NCI-H1105 (cell line): ENCODE measurements at regions not wholly inside any gene's neighbourhood (a gene's known extent, or its start where the extent isn't known, plus 50 kb on each side); places are given as distances from the start of the nearest gene placed in this dataset.
"Not testable (repeated sequence)": the region's sequence is repeated elsewhere in the genome, so short reads cannot be mapped to it uniquely, and the experiment has no call there.

ENCODE experiments used
- DNase-seq: peaks from one replicate; lab custom pipeline; 2025; lab: John Stamatoyannopoulos, UW

- DNase-seq = no peak
These were observed 1231.7 kb upstream of the ZEB2 start for GRCh38 chr2:145751629-145752028.

- DNase-seq = no peak
These were observed 1231.2 kb upstream of the ZEB2 start for GRCh38 chr2:145751155-145751554.

GRCh38 chr2:145750612-145751011 lies 1230.7 kb upstream of the ZEB2 start:
- no peak for DNase-seq

- no peak for DNase-seq
These were observed 1230.2 kb upstream of the ZEB2 start for GRCh38 chr2:145750144-145750543.

GRCh38 chr2:145749556-145749955 lies 1229.6 kb upstream of the ZEB2 start:
- no peak for DNase-seq

GRCh38 chr2:145748927-145749326 lies 1229.0 kb upstream of the ZEB2 start:
- no peak for DNase-seq

- no peak for DNase-seq
These were observed 1227.8 kb upstream of the ZEB2 start for GRCh38 chr2:145747715-145748114.

GRCh38 chr2:145745387-145745721 lies 1225.4 kb upstream of the ZEB2 start:
- not testable (repeated sequence) for DNase-seq

- no peak for DNase-seq
These were observed 1224.8 kb upstream of the ZEB2 start for GRCh38 chr2:145744541-145745386.

GRCh38 chr2:145743011-145743410 lies 1223.1 kb upstream of the ZEB2 start:
- no peak for DNase-seq

- no peak for DNase-seq
These were observed 1221.7 kb upstream of the ZEB2 start for GRCh38 chr2:145741636-145742035.

- no peak for DNase-seq
These were observed 1221.3 kb upstream of the ZEB2 start for GRCh38 chr2:145741181-145741580.

GRCh38 chr2:145740302-145740701 lies 1220.4 kb upstream of the ZEB2 start:
- DNase-seq = no peak

GRCh38 chr2:145739681-145740080 lies 1219.8 kb upstream of the ZEB2 start:
- no peak for DNase-seq

GRCh38 chr2:145736871-145737270 lies 1217.0 kb upstream of the ZEB2 start:
- no peak for DNase-seq

- DNase-seq = no peak
These were observed 1211.5 kb upstream of the ZEB2 start for GRCh38 chr2:145731467-145731866.

- DNase-seq = no peak
These were observed 1210.3 kb upstream of the ZEB2 start for GRCh38 chr2:145729993-145730770.

GRCh38 chr2:145729481-145729880 lies 1209.6 kb upstream of the ZEB2 start:
- no peak for DNase-seq

GRCh38 chr2:145728511-145728910 lies 1208.6 kb upstream of the ZEB2 start:
- no peak for DNase-seq

- DNase-seq = no peak
These were observed 1206.0 kb upstream of the ZEB2 start for GRCh38 chr2:145725876-145726275.

- DNase-seq = no peak
These were observed 1204.5 kb upstream of the ZEB2 start for GRCh38 chr2:145724311-145724898.

- DNase-seq = no peak
These were observed 1204.0 kb upstream of the ZEB2 start for GRCh38 chr2:145723872-145724271.

- no peak for DNase-seq
These were observed 1201.8 kb upstream of the ZEB2 start for GRCh38 chr2:145721681-145722080.
